Panc1 (cell line): ENCODE measurements at regions not wholly inside any gene's neighbourhood (a gene's known extent, or its start where the extent isn't known, plus 50 kb on each side); places are given as distances from the start of the nearest gene placed in this dataset.

Source experiments
- ATAC-seq: fragments of 200-7000 bp; cut with Tn5 transposase; 2 replicates; pipeline ENCODE4 v1.9.1; 2020; ENCODE audit warnings: mild to moderate bottlenecking, moderate library complexity
- BruUV-seq: library from RNA; stranded (reverse); fragments of 400-500 nt; replicated peaks from 2 replicates; lab custom pipeline; 2021; lab: Mats Ljungman, UMichigan
- CTCF ChIA-PET: fragments of 300-600 bp; sonication (Branson Sonifier 250); formaldehyde crosslinking; loops from one replicate; lab custom pipeline; 2022; ENCODE audit warnings: antibody characterized with exemption; lab: Charles Lee
- POLR2A ChIA-PET: fragments of 300-600 bp; sonication (Branson Sonifier 250); formaldehyde crosslinking; loops from one replicate; lab custom pipeline; 2022; ENCODE audit warnings: antibody characterized with exemption; lab: Charles Lee
- DNase-seq: peaks from one replicate; pipeline ENCODE4 v3.0.0-alpha.2; 2010; ENCODE audit warnings: low read depth, low spot score
- H3K27ac ChIP-seq: 2 replicates; pipeline ENCODE4 v1.5.1; 2011; ENCODE audit warnings: mild to moderate bottlenecking, low read length, inconsistent platforms
- H3K27me3 ChIP-seq: fragments of 200-500 bp; sonication (Bioruptor generic); 2 replicates; pipeline ENCODE4 v1.6.0; 2014; ENCODE audit warnings: low read length, inconsistent platforms; ENCODE audit not compliant: control insufficient read depth, insufficient read depth
- H3K36me3 ChIP-seq: fragments of 200-500 bp; sonication (Bioruptor generic); 2 replicates; pipeline ENCODE4 v1.5.1; 2014; ENCODE audit warnings: inconsistent platforms, mild to moderate bottlenecking, low read length, moderate library complexity; ENCODE audit not compliant: control insufficient read depth, insufficient read depth
- H3K4me1 ChIP-seq: 2 replicates; pipeline ENCODE4 v1.5.1; 2011; ENCODE audit warnings: inconsistent platforms, mild to moderate bottlenecking, low read length, moderate library complexity; ENCODE audit not compliant: control insufficient read depth, insufficient read depth
- H3K4me3 ChIP-seq, 2 experiments: 2 replicates each; pipeline ENCODE4 v1.5.1; 2011 to 2012; ENCODE audit warnings: low read depth in 2 of 2, low read length in 2 of 2, mild to moderate bottlenecking in 2 of 2, inconsistent platforms in 1 of 2, moderate library complexity in 1 of 2
- H3K9me3 ChIP-seq: fragments of 200-500 bp; sonication (Bioruptor generic); 2 replicates; pipeline ENCODE4 v1.5.1; 2014; ENCODE audit warnings: low read depth, mild to moderate bottlenecking, inconsistent platforms, low read length, moderate library complexity; ENCODE audit not compliant: control insufficient read depth, insufficient read depth
- CTCF ChIP-seq: fragments of 450-650 bp; IDR thresholded peaks from 2 replicates; pipeline ENCODE4 v1.5.1; 2017; ENCODE audit warnings: mild to moderate bottlenecking
- POLR2AphosphoS5 ChIP-seq: IDR thresholded peaks from 2 replicates; pipeline ENCODE4 v1.6.1; 2012; ENCODE audit warnings: mild to moderate bottlenecking, low read depth, low read length, moderate library complexity
- REST ChIP-seq, 2 experiments: IDR thresholded peaks; 2 replicates each; pipeline ENCODE4 v1.6.1; 2011 to 2012; ENCODE audit warnings: low read depth in 2 of 2, control low read depth in 1 of 2, low read length in 1 of 2, mild to moderate bottlenecking in 1 of 2, moderate library complexity in 1 of 2; ENCODE audit not compliant: insufficient read depth in 1 of 2
- SIN3A ChIP-seq: IDR thresholded peaks from 2 replicates; pipeline ENCODE4 v1.6.1; 2012; ENCODE audit warnings: low read depth, mild to moderate bottlenecking, low read length, moderate library complexity, borderline replicate concordance; ENCODE audit not compliant: insufficient read depth
- TCF7L2 ChIP-seq: IDR thresholded peaks from 2 replicates; pipeline ENCODE4 v1.6.1; 2011; ENCODE audit warnings: mild to moderate bottlenecking, low read depth, low read length, inconsistent platforms
- in situ Hi-C: cut with HindIII; loops from 2 replicates; pipeline ENCODE4 v1.10.0; 2016; ENCODE audit warnings: low sequenced_read_pairs, low pct_unique_long_range_greater_than_20kb
- intact Hi-C: fragments of 100-400 bp; cut with micrococcal nuclease; formaldehyde crosslinking; loops from one replicate; pipeline ENCODE4 v1.10.0; 2022; ENCODE audit not compliant: unreplicated experiment

GRCh38 chr15:31577108-31577507 lies 250.5 kb downstream of the KLF13 start:
- Histone ChIP-seq H3K4me3 (no peak overlapping the region), H3K4me1 (no peaks in the 10 kb centered on the region), H3K36me3 (no peaks in the 10 kb centered on the region), H3K27me3 (no peaks in the 10 kb centered on the region), H3K9me3 (no peaks in the 10 kb centered on the region), H3K27ac (no peak overlapping the region)
- in situ Hi-C loops: no loop called here
- DNase-seq: no peak
- TF ChIP-seq REST (IDR thresholded peaks at IDR 0.05; ENCODE audit: insufficient read depth in 1 of 2, low read depth in 2 of 2, low read length in 1 of 2): no peak
- no peak for TF ChIP-seq CTCF
- TF ChIP-seq TCF7L2: no peak
- TF ChIP-seq POLR2AphosphoS5: no peak
- TF ChIP-seq SIN3A: no peak
- ChIA-PET CTCF (interaction anchor here (0.6 kb wide), 1 partner anchor 27 kb away, joined by 3 read pairs; no protein-coding TSS in a partner anchor), POLR2A (no interaction called here)
- no TSS peak for BruUV-seq
- intact Hi-C loops: no loop called here
- no peak for ATAC-seq

- Histone ChIP-seq H3K36me3 (no peaks in the 10 kb centered on the region), H3K9me3 (no peaks in the 10 kb centered on the region), H3K27me3 (no peaks in the 10 kb centered on the region), H3K27ac (no peak overlapping the region), H3K4me1 (no peaks in the 10 kb centered on the region), H3K4me3 (no peak overlapping the region)
- BruUV-seq: no TSS peak
- TF ChIP-seq POLR2AphosphoS5 (no peak), TCF7L2 (no peak), CTCF (no peak), REST (IDR thresholded peaks at IDR 0.05; ENCODE audit: insufficient read depth in 1 of 2, low read depth in 2 of 2, low read length in 1 of 2) (no peak), SIN3A (no peak)
- ChIA-PET POLR2A (no interaction called here), CTCF (no interaction called here)
- DNase-seq (no peak), ATAC-seq (no peak)
- intact Hi-C loops (no loop called here), in situ Hi-C loops (no loop called here)
These were observed 252.6 kb downstream of the KLF13 start for GRCh38 chr15:31579282-31579681.
